OCI-LY3 (cell line): ENCODE measurements at regions not wholly inside any gene's neighbourhood (a gene's known extent, or its start where the extent isn't known, plus 50 kb on each side); places are given as distances from the start of the nearest gene placed in this dataset.
A peak's percentile ranks its signal among the peaks of the same experiment; 100 is the strongest.

Experiments
- H2AFZ ChIP-seq: fragments of 200-600, 300-600 bp; shearing (Covaris generic); 2 replicates; pipeline ENCODE4 v1.6.0; 2014; ENCODE audit warnings: antibody characterized with exemption, low read depth, low read length
- H3K27ac ChIP-seq: fragments of 200-600, 300-600 bp; sonication (generic); 2 replicates; pipeline ENCODE4 v1.5.1; 2014; ENCODE audit warnings: mild to moderate bottlenecking, low read length, moderate library complexity, mixed read lengths
- H3K27me3 ChIP-seq: fragments of 200-600, 300-600 bp; sonication (generic); 2 replicates; pipeline ENCODE4 v1.6.1; 2014; ENCODE audit warnings: low read depth, low read length, mixed read lengths
- H3K36me3 ChIP-seq: fragments of 200-600, 300-600 bp; sonication (generic); replicated peaks from 2 replicates; pipeline ENCODE3; 2014; ENCODE audit warnings: low read depth, low read length, mixed read lengths
- H3K4me1 ChIP-seq: fragments of 300-600, 200-600 bp; sonication (generic); 2 replicates; pipeline ENCODE4 v1.6.1; 2014; ENCODE audit warnings: low read length, mixed read lengths
- H3K4me2 ChIP-seq: fragments of 200-600, 300-600 bp; sonication (generic); 2 replicates; pipeline ENCODE4 v1.6.1; 2014; ENCODE audit warnings: low read length, mixed read lengths
- H3K4me3 ChIP-seq: fragments of 300-600, 200-600 bp; sonication (generic); 2 replicates; pipeline ENCODE4 v1.5.1; 2014; ENCODE audit warnings: antibody characterized with exemption, mild to moderate bottlenecking, low read length, moderate library complexity
- H3K79me2 ChIP-seq: fragments of 300-600, 200-600 bp; shearing (Covaris generic); 2 replicates; pipeline ENCODE4 v1.6.1; 2014; ENCODE audit warnings: mild to moderate bottlenecking, low read length, mixed read lengths
- H3K9ac ChIP-seq: fragments of 300-600, 200-600 bp; shearing (Covaris generic); 2 replicates; pipeline ENCODE4 v1.6.0; 2014; ENCODE audit warnings: mild to moderate bottlenecking, low read length, moderate library complexity
- H3K9me3 ChIP-seq: fragments of 200-600, 300-600 bp; shearing (Covaris generic); 2 replicates; pipeline ENCODE4 v1.6.1; 2014; ENCODE audit warnings: low read length, mixed read lengths; ENCODE audit not compliant: insufficient read depth
- H4K20me1 ChIP-seq: fragments of 200-600, 300-600 bp; sonication (generic); 2 replicates; pipeline ENCODE4 v1.6.1; 2016; ENCODE audit warnings: low read length, mixed read lengths; ENCODE audit not compliant: insufficient read depth
- CTCF ChIP-seq: fragments of 200-600, 300-600 bp; sonication (generic); IDR thresholded peaks from 2 replicates; pipeline ENCODE4 v1.5.1; 2014; ENCODE audit warnings: antibody characterized with exemption, low read length, low read depth
- EZH2phosphoT487 ChIP-seq: fragments of 200-600 bp; shearing (Covaris generic); IDR thresholded peaks from 2 replicates; pipeline ENCODE4 v1.6.1; 2018; ENCODE audit warnings: antibody characterized with exemption, mixed run types, low read depth

- no peaks in the 10 kb centered on the region for H3K36me3 ChIP-seq
- H3K27ac ChIP-seq: no peak overlapping the region
- H3K4me1 ChIP-seq: no peaks in the 10 kb centered on the region
- no peaks in the 10 kb centered on the region for H3K79me2 ChIP-seq
- no peaks in the 10 kb centered on the region for H4K20me1 ChIP-seq
- H3K9me3 ChIP-seq: no peaks in the 10 kb centered on the region
- no peak overlapping the region for H3K4me2 ChIP-seq
- TF ChIP-seq CTCF (no peak), EZH2phosphoT487 (no peak)
- H3K27me3 ChIP-seq: no peaks in the 10 kb centered on the region
- no peak overlapping the region for H3K4me3 ChIP-seq
- no peak overlapping the region for H3K9ac ChIP-seq
- no peak overlapping the region for H2AFZ ChIP-seq
Measured at GRCh38 chr12:74871817-74872216, 334.2 kb downstream of the ATXN7L3B start.

GRCh38 chr12:74885775-74886174 lies 323.9 kb downstream of the KCNC2 start:
- Histone ChIP-seq H3K9ac (no peak overlapping the region), H3K4me3 (no peak overlapping the region), H3K36me3 (no peaks in the 10 kb centered on the region), H3K4me1 (peaks cover 22% of the 10 kb centered on the region), H2AFZ (no peak overlapping the region), H3K9me3 (peaks cover 4% of the 10 kb centered on the region; the same call in 1 of the 2 replicates), H3K27ac (no peak overlapping the region), H3K4me2 (no peak overlapping the region), H4K20me1 (no peaks in the 10 kb centered on the region), H3K79me2 (no peaks in the 10 kb centered on the region), H3K27me3 (no peaks in the 10 kb centered on the region)
- TF ChIP-seq EZH2phosphoT487 (no peak), CTCF (no peak)

DNA sequence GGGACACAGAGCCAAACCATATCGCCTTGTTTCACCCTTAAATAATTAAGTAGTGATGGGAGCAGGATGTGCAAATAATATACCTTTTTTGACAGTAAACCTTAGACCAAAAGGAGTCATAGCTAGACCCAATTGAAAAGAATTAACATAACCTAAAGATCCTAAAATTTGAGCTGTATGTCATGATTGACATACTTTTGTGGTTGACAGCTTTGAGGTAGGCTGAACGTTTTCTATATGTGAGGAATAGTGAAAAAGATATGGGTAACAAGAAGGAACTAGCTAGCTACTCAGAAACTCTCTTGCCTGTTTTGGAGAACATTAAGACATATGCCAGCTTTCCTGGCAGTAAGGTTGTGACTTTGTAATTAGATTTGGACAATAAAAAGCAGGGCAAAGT lies 320.6 kb downstream of the KCNC2 start:
- H3K9me3 ChIP-seq: peaks cover 4% of the 10 kb centered on the region; the same call in 1 of the 2 replicates
- H4K20me1 ChIP-seq: no peaks in the 10 kb centered on the region
- H2AFZ ChIP-seq: no peak overlapping the region
- H3K4me1 ChIP-seq: peaks cover 45% of the 10 kb centered on the region
- no peaks in the 10 kb centered on the region for H3K27me3 ChIP-seq
- H3K4me2 ChIP-seq: peak overlapping the region; percentile 78
- no peaks in the 10 kb centered on the region for H3K36me3 ChIP-seq
- TF ChIP-seq CTCF (no peak), EZH2phosphoT487 (no peak)
- peak overlapping the region; percentile 58 for H3K4me3 ChIP-seq
- no peak overlapping the region for H3K9ac ChIP-seq
- H3K27ac ChIP-seq: peak overlapping the region; percentile 44
- H3K79me2 ChIP-seq: no peaks in the 10 kb centered on the region

- Histone ChIP-seq H3K79me2 (no peaks in the 10 kb centered on the region), H3K27ac (peak overlapping the region; percentile 44), H3K27me3 (no peaks in the 10 kb centered on the region), H3K4me3 (peak overlapping the region; percentile 58), H4K20me1 (no peaks in the 10 kb centered on the region), H3K36me3 (no peaks in the 10 kb centered on the region), H3K4me1 (peaks cover 45% of the 10 kb centered on the region), H3K4me2 (peak overlapping the region; percentile 78), H3K9me3 (peaks cover 4% of the 10 kb centered on the region; the same call in 1 of the 2 replicates), H3K9ac (no peak overlapping the region; the same call in 1 of the 2 replicates), H2AFZ (no peak overlapping the region; the same call in 1 of the 2 replicates)
- TF ChIP-seq CTCF: no peak
- no peak for TF ChIP-seq EZH2phosphoT487
Measured at GRCh38 chr12:74889563-74890236, 319.9 kb downstream of the KCNC2 start.
